ENCODE measurements at regions not wholly inside any gene's neighbourhood (a gene's known extent, or its start where the extent isn't known, plus 50 kb on each side); places are given as distances from the start of the nearest gene placed in this dataset.

- H3K9ac ChIP-seq (ENCODE audit: low read depth, low read length, poor library complexity, severe bottlenecking): no peak overlapping the region
- H3K4me3 ChIP-seq (ENCODE audit: low read length, poor library complexity, severe bottlenecking): no peak overlapping the region
- H4K20me1 ChIP-seq (ENCODE audit: insufficient read depth, low read length, poor library complexity, severe bottlenecking): no peaks in the 10 kb centered on the region
- H3K9me2 ChIP-seq (replicated peaks; ENCODE audit: low read depth, low read length): no peaks in the 10 kb centered on the region
- no peaks in the 10 kb centered on the region for H3K27me3 ChIP-seq (ENCODE audit: insufficient read depth, low read length, poor library complexity, severe bottlenecking)
- no peak overlapping the region for H3K4me2 ChIP-seq (ENCODE audit: low read depth, low read length, poor library complexity, severe bottlenecking)
- no peak overlapping the region for H2AFZ ChIP-seq (ENCODE audit: low read length)
- H3F3A ChIP-seq (ENCODE audit: low read depth): no peaks in the 10 kb centered on the region
- no peaks in the 10 kb centered on the region for H3K9me3 ChIP-seq (ENCODE audit: insufficient read depth, low read depth, low read length)
- H3K36me3 ChIP-seq (ENCODE audit: insufficient read depth, low read length): no peaks in the 10 kb centered on the region
- no peaks in the 10 kb centered on the region for H3K4me1 ChIP-seq (ENCODE audit: insufficient read depth, low read length, poor library complexity, severe bottlenecking)
- TF ChIP-seq CTCF (conservative IDR thresholded peaks at IDR 0.05; ENCODE audit: low read length) (no peak), EZH2phosphoT487 (IDR thresholded peaks at IDR 0.05; ENCODE audit: borderline replicate concordance) (no peak)
- H3K79me2 ChIP-seq (ENCODE audit: insufficient read depth, low read length): no peaks in the 10 kb centered on the region
These were observed 2180.2 kb upstream of the PCDH20 start for GRCh38 chr13:63595811-63596210.

- no peaks in the 10 kb centered on the region for H3K4me1 ChIP-seq (ENCODE audit: insufficient read depth, low read length, poor library complexity, severe bottlenecking)
- no peaks in the 10 kb centered on the region for H3K9me2 ChIP-seq (replicated peaks; ENCODE audit: low read depth, low read length)
- H3K4me2 ChIP-seq (ENCODE audit: low read depth, low read length, poor library complexity, severe bottlenecking): no peak overlapping the region
- TF ChIP-seq EZH2phosphoT487 (IDR thresholded peaks at IDR 0.05; ENCODE audit: borderline replicate concordance): no peak
- no peak for TF ChIP-seq CTCF (conservative IDR thresholded peaks at IDR 0.05; ENCODE audit: low read length)
- no peaks in the 10 kb centered on the region for H3K9me3 ChIP-seq (ENCODE audit: insufficient read depth, low read depth, low read length)
- no peak overlapping the region for H3K9ac ChIP-seq (ENCODE audit: low read depth, low read length, poor library complexity, severe bottlenecking)
- no peaks in the 10 kb centered on the region for H4K20me1 ChIP-seq (ENCODE audit: insufficient read depth, low read length, poor library complexity, severe bottlenecking)
- H3F3A ChIP-seq (ENCODE audit: low read depth): no peaks in the 10 kb centered on the region
- no peaks in the 10 kb centered on the region for H3K27me3 ChIP-seq (ENCODE audit: insufficient read depth, low read length, poor library complexity, severe bottlenecking)
- H2AFZ ChIP-seq (ENCODE audit: low read length): no peak overlapping the region
- no peaks in the 10 kb centered on the region for H3K79me2 ChIP-seq (ENCODE audit: insufficient read depth, low read length)
- H3K4me3 ChIP-seq (ENCODE audit: low read length, poor library complexity, severe bottlenecking): no peak overlapping the region
- no peaks in the 10 kb centered on the region for H3K36me3 ChIP-seq (ENCODE audit: insufficient read depth, low read length)
These were observed 2170.8 kb upstream of the PCDH20 start for GRCh38 chr13:63586467-63586866.

- Histone ChIP-seq H3K27me3 (ENCODE audit: insufficient read depth, low read length, poor library complexity, severe bottlenecking) (no peaks in the 10 kb centered on the region), H2AFZ (ENCODE audit: low read length) (no peak overlapping the region), H3F3A (ENCODE audit: low read depth) (no peaks in the 10 kb centered on the region), H3K9me3 (ENCODE audit: insufficient read depth, low read depth, low read length) (no peaks in the 10 kb centered on the region), H3K4me3 (ENCODE audit: low read length, poor library complexity, severe bottlenecking) (no peak overlapping the region), H3K9ac (ENCODE audit: low read depth, low read length, poor library complexity, severe bottlenecking) (no peak overlapping the region), H3K4me2 (ENCODE audit: low read depth, low read length, poor library complexity, severe bottlenecking) (no peak overlapping the region), H3K4me1 (ENCODE audit: insufficient read depth, low read length, poor library complexity, severe bottlenecking) (no peaks in the 10 kb centered on the region), H3K79me2 (ENCODE audit: insufficient read depth, low read length) (no peaks in the 10 kb centered on the region), H3K9me2 (replicated peaks; ENCODE audit: low read depth, low read length) (no peaks in the 10 kb centered on the region), H3K36me3 (ENCODE audit: insufficient read depth, low read length) (no peaks in the 10 kb centered on the region), H4K20me1 (ENCODE audit: insufficient read depth, low read length, poor library complexity, severe bottlenecking) (no peaks in the 10 kb centered on the region)
- TF ChIP-seq CTCF (conservative IDR thresholded peaks at IDR 0.05; ENCODE audit: low read length): no peak
- no peak for TF ChIP-seq EZH2phosphoT487 (IDR thresholded peaks at IDR 0.05; ENCODE audit: borderline replicate concordance)
These were observed 2163.1 kb upstream of the PCDH20 start for GRCh38 chr13:63578796-63579195.

Data from Loucy (cell line).